GM12873 (cell line): ENCODE measurements at regions not wholly inside any gene's neighbourhood (a gene's known extent, or its start where the extent isn't known, plus 50 kb on each side); places are given as distances from the start of the nearest gene placed in this dataset.

Experiments used
- TF ChIP-seq, protein P1 (sequence below): IDR thresholded peaks from 2 replicates; pipeline ENCODE4 v1.5.1; 2012; ENCODE audit warnings: low read depth, mild to moderate bottlenecking, moderate library complexity, low read length, control low read depth; ENCODE audit not compliant: insufficient read depth; ENCODE audit errors: missing control alignments

DNA sequence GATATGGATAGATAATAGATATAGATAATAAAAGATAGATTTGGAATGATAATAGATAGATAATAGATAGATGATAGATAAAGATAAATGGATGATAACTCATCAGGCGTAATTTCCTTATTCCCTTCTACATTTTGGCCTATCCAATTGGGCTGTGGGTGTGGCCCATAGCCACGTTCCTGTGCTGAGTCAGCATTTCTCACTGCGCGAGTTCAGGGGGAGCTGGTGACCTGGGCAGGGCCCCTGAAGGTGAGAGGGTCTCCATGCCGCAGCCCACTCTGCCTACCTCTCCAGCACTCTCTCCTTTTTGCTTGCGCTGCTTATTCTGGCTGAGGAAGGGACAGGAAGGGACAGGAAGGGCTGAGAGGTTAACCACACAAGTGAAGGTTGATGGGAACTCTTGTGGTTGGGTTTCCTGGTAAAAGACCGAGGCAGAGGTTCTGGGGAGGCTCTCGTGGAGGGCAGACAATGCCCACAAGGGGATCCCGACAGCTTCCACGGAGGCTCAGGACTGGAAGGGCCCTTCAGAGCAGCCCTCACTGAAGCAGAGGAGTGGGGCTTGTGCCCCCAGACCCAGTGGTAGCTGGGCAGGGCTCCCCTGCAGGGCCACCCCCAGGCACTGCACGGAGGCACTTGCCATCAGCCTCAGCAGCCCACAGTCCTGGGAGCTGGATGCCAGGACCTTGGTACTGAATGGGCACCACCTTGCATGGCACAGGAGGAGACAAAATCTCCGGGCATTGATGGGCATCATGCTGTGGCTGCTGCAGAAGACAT, 247.3 kb upstream of the PITRM1 start:
- TF ChIP-seq, protein P1, sequence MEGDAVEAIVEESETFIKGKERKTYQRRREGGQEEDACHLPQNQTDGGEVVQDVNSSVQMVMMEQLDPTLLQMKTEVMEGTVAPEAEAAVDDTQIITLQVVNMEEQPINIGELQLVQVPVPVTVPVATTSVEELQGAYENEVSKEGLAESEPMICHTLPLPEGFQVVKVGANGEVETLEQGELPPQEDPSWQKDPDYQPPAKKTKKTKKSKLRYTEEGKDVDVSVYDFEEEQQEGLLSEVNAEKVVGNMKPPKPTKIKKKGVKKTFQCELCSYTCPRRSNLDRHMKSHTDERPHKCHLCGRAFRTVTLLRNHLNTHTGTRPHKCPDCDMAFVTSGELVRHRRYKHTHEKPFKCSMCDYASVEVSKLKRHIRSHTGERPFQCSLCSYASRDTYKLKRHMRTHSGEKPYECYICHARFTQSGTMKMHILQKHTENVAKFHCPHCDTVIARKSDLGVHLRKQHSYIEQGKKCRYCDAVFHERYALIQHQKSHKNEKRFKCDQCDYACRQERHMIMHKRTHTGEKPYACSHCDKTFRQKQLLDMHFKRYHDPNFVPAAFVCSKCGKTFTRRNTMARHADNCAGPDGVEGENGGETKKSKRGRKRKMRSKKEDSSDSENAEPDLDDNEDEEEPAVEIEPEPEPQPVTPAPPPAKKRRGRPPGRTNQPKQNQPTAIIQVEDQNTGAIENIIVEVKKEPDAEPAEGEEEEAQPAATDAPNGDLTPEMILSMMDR: no peak

GRCh38 chr10:3418926-3419325, 246.3 kb upstream of the PITRM1 start:
- TF ChIP-seq, protein P1: no peak

GRCh38 chr10:3418041-3418754, 245.6 kb upstream of the PITRM1 start:
- TF ChIP-seq, protein P1: no peak

GRCh38 chr10:3417096-3417495, 244.5 kb upstream of the PITRM1 start:
- TF ChIP-seq, protein P1: no peak

- TF ChIP-seq, protein P1: no peak
Measured at GRCh38 chr10:3415878-3416605, 243.5 kb upstream of the PITRM1 start.

- TF ChIP-seq, protein P1: no peak
Measured at GRCh38 chr10:3415038-3415736, 242.6 kb upstream of the PITRM1 start.
